SU-DHL-6 (cell line): ENCODE measurements at regions not wholly inside any gene's neighbourhood (a gene's known extent, or its start where the extent isn't known, plus 50 kb on each side); places are given as distances from the start of the nearest gene placed in this dataset.

Source experiments
- CTCF ChIP-seq: fragments of 200-600 bp; sonication (generic); IDR thresholded peaks from one replicate; pipeline ENCODE4 v1.5.1; 2017; ENCODE audit warnings: antibody characterized with exemption, mild to moderate bottlenecking, low read length, moderate library complexity; ENCODE audit not compliant: insufficient read depth, poor library complexity, severe bottlenecking
- EZH2phosphoT487 ChIP-seq: fragments of 200-600 bp; sonication (generic), shearing (Covaris generic); conservative IDR thresholded peaks from 2 replicates; pipeline ENCODE4 v1.6.1; 2018; ENCODE audit warnings: mild to moderate bottlenecking, antibody characterized with exemption, low read length, moderate library complexity, mixed read lengths

DNA sequence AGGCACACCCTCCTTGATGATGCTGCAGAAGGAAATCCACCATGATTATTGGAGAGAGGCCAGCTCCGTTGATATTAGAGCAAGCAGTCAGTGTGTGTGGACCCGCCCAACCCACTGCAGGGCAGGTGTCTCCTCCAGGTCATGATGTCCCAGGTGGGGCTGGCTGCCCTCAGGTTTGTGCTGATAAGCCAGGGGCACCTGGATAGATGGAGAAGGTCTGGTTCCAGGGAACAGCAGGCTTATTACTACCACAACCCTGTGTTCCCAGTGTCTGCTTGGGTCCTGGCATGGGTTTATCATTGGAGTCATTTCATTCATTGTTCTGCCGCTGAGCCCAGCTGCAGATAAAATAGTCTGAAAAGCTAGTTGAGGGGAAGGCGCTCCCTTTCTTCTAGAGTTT, 181.1 kb upstream of the NECTIN1 start:
- no peak for TF ChIP-seq CTCF
- no peak for TF ChIP-seq EZH2phosphoT487
